ENCODE measurements at regions not wholly inside any gene's neighbourhood (a gene's known extent, or its start where the extent isn't known, plus 50 kb on each side); places are given as distances from the start of the nearest gene placed in this dataset.
"Not testable (repeated sequence)": the region's sequence is repeated elsewhere in the genome, so short reads cannot be mapped to it uniquely, and the experiment has no call there.

GRCh38 chr2:61623747-61624146 is 85.6 kb upstream of the XPO1 start:
- no peak for DNase-seq (ENCODE audit: low read depth)

GRCh38 chr2:61620244-61621159 is 82.3 kb upstream of the XPO1 start:
- DNase-seq (ENCODE audit: low read depth) = no peak

GRCh38 chr2:61619561-61619960 is 81.4 kb upstream of the XPO1 start:
- DNase-seq (ENCODE audit: low read depth) = no peak

GRCh38 chr2:61617610-61618009 is 79.5 kb upstream of the XPO1 start:
- no peak for DNase-seq (ENCODE audit: low read depth)

- DNase-seq (ENCODE audit: low read depth) = no peak
Measured at GRCh38 chr2:61605245-61605644, 67.1 kb upstream of the XPO1 start.

GRCh38 chr2:61604433-61604832 is 66.3 kb upstream of the XPO1 start:
- DNase-seq (ENCODE audit: low read depth) = no peak

- DNase-seq (ENCODE audit: low read depth) = not testable (repeated sequence)
Measured at GRCh38 chr2:61598515-61599156, 60.5 kb upstream of the XPO1 start.

GRCh38 chr2:61597300-61598289 is 59.4 kb upstream of the XPO1 start:
- DNase-seq (ENCODE audit: low read depth) = no peak

GRCh38 chr2:61594201-61594600 is 56.0 kb upstream of the XPO1 start:
- not testable (repeated sequence) for DNase-seq (ENCODE audit: low read depth)

- not testable (repeated sequence) for DNase-seq (ENCODE audit: low read depth)
Measured at GRCh38 chr2:61593648-61594047, 55.5 kb upstream of the XPO1 start.

GRCh38 chr2:61590214-61590613 is 52.1 kb upstream of the XPO1 start:
- no peak for DNase-seq (ENCODE audit: low read depth)

- DNase-seq (ENCODE audit: low read depth) = no peak
Measured at GRCh38 chr2:61588566-61588965, 50.4 kb upstream of the XPO1 start.
